Tibial nerve (tissue), 4 donors: ENCODE measurements at regions not wholly inside any gene's neighbourhood (a gene's known extent, or its start where the extent isn't known, plus 50 kb on each side); places are given as distances from the start of the nearest gene placed in this dataset.

Experiments used
- DNase-seq, 2 donors: peaks; one replicate each; pipeline ENCODE4 v3.0.0-alpha.2; 2019; ENCODE audit warnings: low spot score in 2 of 2
- H3K27ac ChIP-seq, 4 donors: fragments of 200-600 bp; sonication (generic) in 3 of 4; one replicate each; pipeline ENCODE4 v1.5.1; 2017 to 2019; ENCODE audit warnings: mild to moderate bottlenecking in 1 of 4
- H3K27me3 ChIP-seq, 2 donors: fragments of 200-600 bp; sonication (generic) in 1 of 2; one replicate each; pipeline versions ENCODE4 v1.5.1 to v1.6.0; 2017 to 2019
- H3K36me3 ChIP-seq, 3 donors: fragments of 200-600 bp; sonication (generic); one replicate each; pipeline ENCODE4 v1.5.1; 2018 to 2019
- H3K4me1 ChIP-seq, 4 donors: fragments of 200-600 bp; sonication (generic) in 3 of 4; one replicate each; pipeline ENCODE4 v1.5.1; 2017 to 2019
- H3K4me3 ChIP-seq, 4 donors: fragments of 200-600 bp; sonication (generic) in 3 of 4; one replicate each; pipeline ENCODE4 v1.5.1; 2017 to 2019; ENCODE audit warnings: mild to moderate bottlenecking in 1 of 4, moderate library complexity in 1 of 4
- H3K9me3 ChIP-seq, 4 donors: fragments of 200-600 bp; sonication (generic) in 3 of 4; one replicate each; pipeline ENCODE4 v1.5.1; 2017 to 2019
- EP300 ChIP-seq, 2 donors: sonication (generic); formaldehyde crosslinking; IDR thresholded peaks; one replicate each; pipeline ENCODE4 v1.6.1; 2017; ENCODE audit warnings: antibody characterized with exemption in 2 of 2, mild to moderate bottlenecking in 1 of 2
- POLR2A ChIP-seq, 2 donors: fragments of 450-650 bp; IDR thresholded peaks; one replicate each; pipeline ENCODE4 v1.6.1; 2017; ENCODE audit warnings: antibody characterized with exemption in 2 of 2, mild to moderate bottlenecking in 2 of 2, moderate library complexity in 2 of 2
- WGBS, 2 donors: methylation state at CpG; one replicate each; pipeline ENCODE4 v1.1.5; 2018; 5-methylcytosine and 5-hydroxymethylcytosine counted together
- TF ChIP-seq, protein P1 (sequence below), 5 experiments: fragments of 200-600 bp in 3 of 5; fragments of 450-650 bp in 2 of 5; sonication (generic) in 3 of 5; IDR thresholded peaks; one replicate each; pipeline ENCODE4 v1.5.1; 2016 to 2019; ENCODE audit warnings: antibody characterized with exemption in 5 of 5, mild to moderate bottlenecking in 3 of 5, moderate library complexity in 2 of 5

- 68 to 82% methylated on average over 2 of the region's 2 CpGs for WGBS, 2 donors
- no peaks in the 10 kb centered on the region for H3K27me3 ChIP-seq
- DNase-seq: no peak
- no peaks in the 10 kb centered on the region for H3K4me1 ChIP-seq
- no peak overlapping the region for H3K4me3 ChIP-seq
- no peaks in the 10 kb centered on the region for H3K36me3 ChIP-seq
- TF ChIP-seq POLR2A (IDR thresholded peaks at IDR 0.05) (no peak), EP300 (IDR thresholded peaks at IDR 0.05) (no peak)
- TF ChIP-seq, protein P1, sequence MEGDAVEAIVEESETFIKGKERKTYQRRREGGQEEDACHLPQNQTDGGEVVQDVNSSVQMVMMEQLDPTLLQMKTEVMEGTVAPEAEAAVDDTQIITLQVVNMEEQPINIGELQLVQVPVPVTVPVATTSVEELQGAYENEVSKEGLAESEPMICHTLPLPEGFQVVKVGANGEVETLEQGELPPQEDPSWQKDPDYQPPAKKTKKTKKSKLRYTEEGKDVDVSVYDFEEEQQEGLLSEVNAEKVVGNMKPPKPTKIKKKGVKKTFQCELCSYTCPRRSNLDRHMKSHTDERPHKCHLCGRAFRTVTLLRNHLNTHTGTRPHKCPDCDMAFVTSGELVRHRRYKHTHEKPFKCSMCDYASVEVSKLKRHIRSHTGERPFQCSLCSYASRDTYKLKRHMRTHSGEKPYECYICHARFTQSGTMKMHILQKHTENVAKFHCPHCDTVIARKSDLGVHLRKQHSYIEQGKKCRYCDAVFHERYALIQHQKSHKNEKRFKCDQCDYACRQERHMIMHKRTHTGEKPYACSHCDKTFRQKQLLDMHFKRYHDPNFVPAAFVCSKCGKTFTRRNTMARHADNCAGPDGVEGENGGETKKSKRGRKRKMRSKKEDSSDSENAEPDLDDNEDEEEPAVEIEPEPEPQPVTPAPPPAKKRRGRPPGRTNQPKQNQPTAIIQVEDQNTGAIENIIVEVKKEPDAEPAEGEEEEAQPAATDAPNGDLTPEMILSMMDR (IDR thresholded peaks at IDR 0.05): no peak
- H3K9me3 ChIP-seq: peaks cover 0 to 10% (median 0%) of the 10 kb centered on the region in 4 donors
- H3K27ac ChIP-seq: no peak overlapping the region
Observed at GRCh38 chr20:4560667-4561066, 125.6 kb upstream of the PRNP start.

- TF ChIP-seq, protein P1 (IDR thresholded peaks at IDR 0.05): no peak
- TF ChIP-seq POLR2A (IDR thresholded peaks at IDR 0.05) (no peak), EP300 (IDR thresholded peaks at IDR 0.05) (no peak)
- H3K36me3 ChIP-seq: no peaks in the 10 kb centered on the region
- 60 to 61% methylated on average over 2 of the region's 2 CpGs for WGBS, 2 donors
- no peaks in the 10 kb centered on the region for H3K27me3 ChIP-seq
- no peak for DNase-seq
- no peak overlapping the region for H3K4me3 ChIP-seq
- H3K4me1 ChIP-seq: no peaks in the 10 kb centered on the region
- peaks cover 0 to 10% (median 0%) of the 10 kb centered on the region in 4 donors for H3K9me3 ChIP-seq
- no peak overlapping the region for H3K27ac ChIP-seq
Observed at GRCh38 chr20:4559906-4560305, 126.3 kb upstream of the PRNP start.

GRCh38 chr20:4559106-4559505 lies 127.2 kb upstream of the PRNP start:
- TF ChIP-seq, protein P1 (IDR thresholded peaks at IDR 0.05): no peak
- TF ChIP-seq POLR2A (IDR thresholded peaks at IDR 0.05): no peak
- H3K4me3 ChIP-seq: no peak overlapping the region
- no peak overlapping the region for H3K27ac ChIP-seq
- no peaks in the 10 kb centered on the region for H3K36me3 ChIP-seq
- H3K9me3 ChIP-seq: peaks cover 0 to 10% (median 0%) of the 10 kb centered on the region in 4 donors
- H3K27me3 ChIP-seq: no peaks in the 10 kb centered on the region
- no peaks in the 10 kb centered on the region for H3K4me1 ChIP-seq
- DNase-seq: no peak

DNA sequence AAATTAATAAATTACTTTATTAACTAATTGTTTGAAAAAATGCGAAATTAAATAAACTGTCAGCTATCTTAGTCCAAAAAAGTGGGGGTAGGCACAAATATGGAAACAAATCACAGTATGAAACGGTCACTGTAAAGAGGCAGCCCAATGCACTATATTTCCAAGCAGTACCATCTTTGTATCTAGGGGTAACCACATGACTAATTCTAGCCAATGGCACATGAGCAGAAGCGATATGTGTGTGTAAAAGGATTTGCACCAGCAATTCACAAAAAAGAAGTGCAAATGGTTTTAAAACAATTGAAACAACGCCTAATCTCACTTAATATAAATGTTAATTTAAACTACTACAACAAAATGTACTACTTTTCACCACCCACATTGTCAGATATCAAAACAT lies 129.5 kb upstream of the PRNP start:
- Histone ChIP-seq H3K4me1 (no peaks in the 10 kb centered on the region), H3K36me3 (no peaks in the 10 kb centered on the region), H3K27ac (no peak overlapping the region), H3K4me3 (no peak overlapping the region), H3K27me3 (no peaks in the 10 kb centered on the region), H3K9me3 (peaks cover 0 to 10% (median 0%) of the 10 kb centered on the region in 4 donors)
- DNase-seq: no peak
- no peak for TF ChIP-seq POLR2A (IDR thresholded peaks at IDR 0.05)
- TF ChIP-seq EP300 (IDR thresholded peaks at IDR 0.05): no peak
- TF ChIP-seq, protein P1 (IDR thresholded peaks at IDR 0.05): no peak
- WGBS, 2 donors: 73 to 74% methylated on average over 4 of the region's 4 CpGs

GRCh38 chr20:4555188-4555890 lies 130.9 kb upstream of the PRNP start:
- no peak for TF ChIP-seq POLR2A (IDR thresholded peaks at IDR 0.05)
- TF ChIP-seq, protein P1 (IDR thresholded peaks at IDR 0.05): no peak
- no peak for TF ChIP-seq EP300 (IDR thresholded peaks at IDR 0.05)
- H3K9me3 ChIP-seq: peaks cover 0 to 10% (median 0%) of the 10 kb centered on the region in 4 donors
- H3K36me3 ChIP-seq: no peaks in the 10 kb centered on the region
- WGBS, 2 donors: 53 to 60% methylated on average over 8 of the region's 8 CpGs
- no peaks in the 10 kb centered on the region for H3K27me3 ChIP-seq
- no peak overlapping the region for H3K27ac ChIP-seq
- H3K4me3 ChIP-seq: no peak overlapping the region
- DNase-seq: no peak
- no peaks in the 10 kb centered on the region for H3K4me1 ChIP-seq
